Peyer's patch (tissue), 4 donors: ENCODE measurements at regions not wholly inside any gene's neighbourhood (a gene's known extent, or its start where the extent isn't known, plus 50 kb on each side); places are given as distances from the start of the nearest gene placed in this dataset.

Experiments
- CTCF ChIP-seq, 6 experiments: fragments of 450-650 bp in 4 of 6; fragments of 200-600 bp in 2 of 6; sonication (generic) in 1 of 6; IDR thresholded peaks; one replicate each; pipeline ENCODE4 v1.5.1; 2017 to 2019; ENCODE audit warnings: antibody characterized with exemption in 6 of 6, mild to moderate bottlenecking in 3 of 6, moderate library complexity in 1 of 6
- POLR2A ChIP-seq, 2 donors: fragments of 450-650 bp; IDR thresholded peaks; one replicate each; pipeline ENCODE4 v1.5.1; 2017; ENCODE audit warnings: antibody characterized with exemption in 2 of 2, mild to moderate bottlenecking in 2 of 2, moderate library complexity in 2 of 2

DNA sequence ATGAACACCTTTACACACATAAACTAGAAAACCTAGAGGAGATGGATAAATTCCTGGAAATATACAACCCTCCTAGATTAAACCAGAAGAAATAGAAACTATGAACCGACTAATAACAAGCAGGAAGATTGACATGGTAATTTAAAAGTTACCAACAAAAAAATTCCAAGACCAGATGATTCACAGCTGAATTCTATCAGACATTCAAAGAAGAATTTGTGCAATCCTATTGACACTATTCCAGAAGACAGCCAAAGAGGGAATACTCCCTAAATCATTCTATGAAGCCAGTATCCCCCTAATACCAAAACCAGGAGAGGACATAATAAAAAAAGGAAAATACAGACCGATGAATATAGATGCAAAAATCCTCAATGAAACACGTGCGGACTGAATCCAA, 102.6 kb upstream of the KRR1 start:
- no peak for TF ChIP-seq CTCF (IDR thresholded peaks at IDR 0.05)
- TF ChIP-seq POLR2A (IDR thresholded peaks at IDR 0.05), result no peak
